K562 (cell line): ENCODE measurements at regions not wholly inside any gene's neighbourhood (a gene's known extent, or its start where the extent isn't known, plus 50 kb on each side); places are given as distances from the start of the nearest gene placed in this dataset.

Experiments used
- ATAC-seq: fragments of 200-7000 bp; cut with Tn5 transposase; 3 replicates; pipeline ENCODE4 v1.9.1; 2020; ENCODE audit warnings: moderate library complexity
- BruUV-seq: library from RNA; stranded (reverse); fragments of 400-500 nt; replicated peaks from 2 replicates; lab custom pipeline; 2021; lab: Mats Ljungman, UMichigan
- CTCF ChIA-PET: fragments of 300-600 bp; formaldehyde crosslinking; extraction: SDS; loops from one replicate; lab custom pipeline; 2021; ENCODE audit warnings: low intra/inter-chr PET ratio; lab: Yijun Ruan, JAX
- POLR2A ChIA-PET: fragments of 300-600, 350-650 bp; sonication (Branson Sonifier 250); formaldehyde crosslinking; extraction: SDS; loops from one replicate; lab custom pipeline; 2021; ENCODE audit warnings: antibody characterized with exemption, inconsistent platforms; lab: Yijun Ruan, JAX
- DNase-seq, 4 experiments: peaks; one replicate each; pipeline versions ENCODE4 v3.0.0 to v3.0.0-alpha.2; 2011 to 2018; ENCODE audit warnings: low spot score in 3 of 4, mixed read lengths in 3 of 4; ENCODE audit errors: extremely low read depth in 1 of 4
- FAIRE-seq: peaks from 2 replicates; lab custom pipeline; 2011; peaks lifted over from hg19 to GRCh38; lab: Jason Lieb, UNC
- H2AFZ ChIP-seq: 2 replicates; pipeline ENCODE4 v1.6.0; 2011; ENCODE audit warnings: low read depth, low read length, control low read depth, inconsistent platforms
- H3K27ac ChIP-seq: fragments of 200-600 bp; 3 replicates; pipeline ENCODE4 v1.8.0; 2011; ENCODE audit warnings: low read depth, mild to moderate bottlenecking, control low read depth, inconsistent platforms, low read length, moderate library complexity, mixed read lengths; ENCODE audit errors: extremely low read depth
- H3K27me3 ChIP-seq, 2 experiments: fragments of 300-600 bp in 1 of 2; 2 replicates in 1 of 2; 3 replicates in 1 of 2; pipeline versions ENCODE4 v1.6.0 to v1.8.0; 2011; ENCODE audit warnings: inconsistent platforms in 2 of 2, low read length in 2 of 2, mild to moderate bottlenecking in 1 of 2, mixed read lengths in 1 of 2, moderate library complexity in 1 of 2; ENCODE audit not compliant: control insufficient read depth in 2 of 2, insufficient read depth in 2 of 2
- H3K36me3 ChIP-seq: fragments of 300-600 bp; 3 replicates; pipeline ENCODE4 v1.8.0; 2011; ENCODE audit warnings: mild to moderate bottlenecking, low read length, inconsistent platforms; ENCODE audit not compliant: control insufficient read depth, insufficient read depth
- H3K4me1 ChIP-seq, 2 experiments: fragments of 200-600 bp in 1 of 2; replicated peaks in 1 of 2; 2 replicates in 1 of 2; 3 replicates in 1 of 2; pipeline versions ENCODE4 v1.5.1 to v1.8.0; 2011; ENCODE audit warnings: inconsistent platforms in 2 of 2, low read length in 2 of 2, mild to moderate bottlenecking in 1 of 2, mixed read lengths in 1 of 2, moderate library complexity in 1 of 2; ENCODE audit not compliant: control insufficient read depth in 2 of 2, insufficient read depth in 2 of 2
- H3K4me2 ChIP-seq: 2 replicates; pipeline ENCODE4 v1.6.1; 2011; ENCODE audit warnings: low read length, control low read depth, inconsistent platforms, mixed read lengths; ENCODE audit not compliant: insufficient read depth
- H3K4me3 ChIP-seq: fragments of 200-600 bp; sonication (generic), shearing (Covaris generic); 2 replicates; pipeline ENCODE4 v1.5.1; 2016; ENCODE audit warnings: control low read depth, inconsistent platforms
- H3K79me2 ChIP-seq: fragments of 200-600 bp; 3 replicates; pipeline ENCODE4 v1.8.0; 2011; ENCODE audit warnings: low read length, inconsistent platforms; ENCODE audit not compliant: control insufficient read depth, insufficient read depth
- H3K9ac ChIP-seq, 2 experiments: 2 replicates each; pipeline versions ENCODE4 v1.6.0 to v1.6.1; 2011; ENCODE audit warnings: low read depth in 2 of 2, low read length in 2 of 2, control low read depth in 1 of 2, inconsistent platforms in 1 of 2, mild to moderate bottlenecking in 1 of 2, mixed read lengths in 1 of 2; ENCODE audit not compliant: insufficient read depth in 1 of 2
- H3K9me1 ChIP-seq: one replicate; pipeline ENCODE4 v1.6.0; 2011; ENCODE audit warnings: inconsistent platforms, mild to moderate bottlenecking, low read length, moderate library complexity; ENCODE audit not compliant: control insufficient read depth, insufficient read depth
- H3K9me3 ChIP-seq: replicated peaks from 2 replicates; pipeline ENCODE4 v1.5.1; 2011; ENCODE audit warnings: low read depth, low read length, inconsistent platforms; ENCODE audit not compliant: control insufficient read depth, insufficient read depth
- H4K20me1 ChIP-seq: replicated peaks from 2 replicates; pipeline ENCODE4 v1.6.1; 2011; ENCODE audit warnings: low read length, inconsistent platforms, mixed read lengths; ENCODE audit not compliant: control insufficient read depth, insufficient read depth
- KAT8 ChIP-seq: fragments of 450-650 bp; IDR thresholded peaks from 2 replicates; pipeline ENCODE4 v1.6.1; 2016; ENCODE audit warnings: low read depth, mild to moderate bottlenecking
- NFRKB ChIP-seq: fragments of 450-650 bp; IDR thresholded peaks from 2 replicates; pipeline ENCODE4 v1.6.1; 2016; ENCODE audit warnings: low read depth
- RNF219 ChIP-seq: fragments of 250-450 bp; sonication (Bioruptor Pico); IDR thresholded peaks from 2 replicates; pipeline ENCODE4 v1.5.0; 2022; ENCODE audit warnings: mild to moderate bottlenecking
- WGBS: fragments of 100-300 bp; shearing (Covaris generic); methylation state at CpG from one replicate; pipeline ENCODE4 v1.1.6; 2016; ENCODE audit warnings: low coverage, mixed read lengths; ENCODE audit not compliant: insufficient coverage; ENCODE audit errors: missing lambda C conversion rate; 5-methylcytosine and 5-hydroxymethylcytosine counted together
- in situ Hi-C: fragments of 300-500 bp; cut with MboI; formaldehyde crosslinking; loops from 4 replicates; pipeline ENCODE4 v1.15.0; 2018; ENCODE audit warnings: inconsistent platforms, mixed read lengths
- intact Hi-C: fragments of 100-400 bp; cut with micrococcal nuclease; formaldehyde crosslinking; loops from 2 replicates; pipeline ENCODE4 v1.14.2; 2022

DNA sequence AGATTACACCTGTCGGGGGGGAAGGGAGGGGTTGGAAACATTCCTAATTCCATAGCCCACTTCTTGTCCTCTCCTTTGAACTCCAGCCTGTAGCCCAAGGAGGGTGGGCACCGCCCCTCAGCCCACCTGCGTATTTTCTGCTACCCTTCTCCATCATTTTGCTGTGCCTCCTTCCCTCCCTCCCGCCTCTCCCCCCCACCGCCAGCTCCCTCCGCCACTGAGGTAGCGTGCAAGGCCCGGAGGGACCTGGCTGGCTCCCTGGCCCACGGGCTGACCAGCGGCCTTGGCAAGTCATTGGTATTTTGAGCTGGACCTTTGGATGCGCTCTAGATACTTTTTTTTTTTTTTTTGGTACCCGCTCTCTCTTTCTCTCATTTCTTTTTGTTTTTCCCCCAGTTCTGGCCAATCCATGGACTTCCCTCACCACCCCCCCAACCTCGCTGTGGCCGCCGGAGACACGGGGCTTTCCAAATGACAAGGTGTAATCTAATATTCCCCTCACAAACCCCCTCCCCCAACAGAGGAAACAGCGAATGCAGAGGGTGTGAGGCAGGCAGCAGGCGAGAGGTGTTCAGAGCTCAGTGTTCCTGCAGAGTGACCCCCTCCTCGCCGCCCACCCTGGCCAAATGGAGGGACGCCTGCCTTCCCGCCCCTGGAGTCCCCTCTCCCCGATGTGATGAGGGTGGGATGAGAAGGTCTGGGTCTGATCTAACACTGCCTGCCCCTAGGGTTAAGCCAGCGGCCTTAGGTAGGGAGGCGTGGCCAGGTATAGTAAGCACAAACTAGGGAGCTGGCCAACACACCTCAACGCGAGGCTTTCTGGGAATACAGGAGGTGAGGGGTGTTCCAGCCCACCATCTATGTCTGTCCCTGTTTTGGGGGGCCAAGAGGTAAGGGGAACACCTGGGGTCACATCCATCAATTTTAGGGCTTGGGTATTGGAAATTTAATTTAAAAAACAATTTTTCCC is 89.2 kb downstream of the PTPRS start:
- Histone ChIP-seq H3K9me1 (no peaks in the 10 kb centered on the region), H3K9ac (no peak overlapping the region), H3K27ac (no peak overlapping the region)
- DNase-seq = no peak
- intact Hi-C loops (no loop called here), in situ Hi-C loops (no loop called here)
- CTCF ChIA-PET = no interaction called here
- TF ChIP-seq RNF219 (no peak), KAT8 (no peak), NFRKB (no peak)
- TF ChIP-seq, all 486 proteins: peak for 0
- Histone ChIP-seq H2AFZ (no peak overlapping the region), H3K79me2 (no peaks in the 10 kb centered on the region), H3K4me1 (peaks cover under 1 to 2% of the 10 kb centered on the region in 2 experiments; a peak in 2 of 5 replicates), H4K20me1 (no peaks in the 10 kb centered on the region), H3K4me2 (no peak overlapping the region), H3K4me3 (no peak overlapping the region), H3K27me3 (no peaks in the 10 kb centered on the region), H3K9me3 (no peaks in the 10 kb centered on the region; the same call in 1 of the 2 replicates), H3K36me3 (no peaks in the 10 kb centered on the region; the same call in 2 of the 3 replicates)
- 57% methylated on average over 12 of the region's 27 CpGs for WGBS
- no TSS peak for BruUV-seq
- no peak for ATAC-seq
- POLR2A ChIA-PET = interaction anchor here (0.6 to 1.0 kb wide), 2 partner anchors 47 to 510 kb away, joined by 3 read pairs; no protein-coding TSS in a partner anchor
- no peak for FAIRE-seq
